ENCODE measurements at regions not wholly inside any gene's neighbourhood (a gene's known extent, or its start where the extent isn't known, plus 50 kb on each side); places are given as distances from the start of the nearest gene placed in this dataset.
"Not testable (repeated sequence)": the region's sequence is repeated elsewhere in the genome, so short reads cannot be mapped to it uniquely, and the experiment has no call there.

DNA sequence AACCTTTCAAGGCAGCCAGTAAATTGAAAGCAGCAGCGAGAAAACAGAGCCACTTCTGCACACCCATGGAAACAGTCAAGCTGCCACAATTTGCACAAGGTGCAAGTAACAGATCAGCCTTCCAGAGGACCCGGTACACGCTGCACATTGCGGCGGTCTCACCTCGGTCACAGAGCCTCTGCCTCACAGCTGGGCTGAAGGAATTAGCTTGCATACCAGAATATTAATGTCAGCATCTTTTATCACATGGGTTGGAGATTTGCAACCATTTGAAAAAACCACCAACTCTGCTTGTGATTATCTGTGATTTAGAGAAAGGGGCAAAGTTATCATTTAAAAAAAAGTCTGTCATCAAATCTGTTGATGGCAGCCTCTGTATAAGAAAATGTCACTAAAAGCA lies 330.5 kb upstream of the TCF4 start:
- no peak overlapping the region for H3K27ac Mint-ChIP-seq
- no peak for DNase-seq
- no peak overlapping the region for H3K4me3 Mint-ChIP-seq
- H3K27me3 Mint-ChIP-seq: no peaks in the 10 kb centered on the region
- H3K9me3 Mint-ChIP-seq: no peaks in the 10 kb centered on the region
- no peaks in the 10 kb centered on the region for H3K36me3 Mint-ChIP-seq (ENCODE audit: low read depth)
- ChIA-PET POLR2A (no interaction called here), CTCF (no interaction called here)
- H3K4me1 Mint-ChIP-seq: no peaks in the 10 kb centered on the region

DNA sequence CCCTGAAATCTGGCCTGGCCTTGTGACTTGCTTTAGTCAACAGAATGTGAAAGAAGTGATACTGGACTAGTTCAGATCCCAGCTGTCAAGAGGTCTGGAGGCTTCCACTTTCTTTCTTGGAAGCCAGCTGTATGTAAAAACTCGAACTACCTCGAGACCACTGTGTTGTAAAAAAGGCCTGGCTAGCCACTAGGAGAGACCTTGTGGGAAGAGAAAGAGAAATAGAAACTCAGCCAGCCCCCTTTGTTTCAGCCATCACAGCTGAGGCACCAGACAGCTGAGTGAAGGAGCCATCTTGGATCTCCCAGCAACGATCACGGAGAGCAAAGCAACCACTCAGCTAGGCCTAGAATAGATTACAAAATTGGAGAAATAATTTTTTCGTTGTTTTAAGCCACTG lies 324.9 kb upstream of the TCF4 start:
- Mint-ChIP-seq H3K27ac (no peak overlapping the region), H3K4me1 (no peaks in the 10 kb centered on the region), H3K4me3 (no peak overlapping the region), H3K36me3 (ENCODE audit: low read depth) (no peaks in the 10 kb centered on the region), H3K27me3 (no peaks in the 10 kb centered on the region), H3K9me3 (peaks cover 6% of the 10 kb centered on the region)
- ChIA-PET POLR2A (no interaction called here), CTCF (interaction anchor here (0.5 kb wide), 1 partner anchor 638 kb away, joined by 3 read pairs; no protein-coding TSS in a partner anchor)
- DNase-seq: no peak

DNA sequence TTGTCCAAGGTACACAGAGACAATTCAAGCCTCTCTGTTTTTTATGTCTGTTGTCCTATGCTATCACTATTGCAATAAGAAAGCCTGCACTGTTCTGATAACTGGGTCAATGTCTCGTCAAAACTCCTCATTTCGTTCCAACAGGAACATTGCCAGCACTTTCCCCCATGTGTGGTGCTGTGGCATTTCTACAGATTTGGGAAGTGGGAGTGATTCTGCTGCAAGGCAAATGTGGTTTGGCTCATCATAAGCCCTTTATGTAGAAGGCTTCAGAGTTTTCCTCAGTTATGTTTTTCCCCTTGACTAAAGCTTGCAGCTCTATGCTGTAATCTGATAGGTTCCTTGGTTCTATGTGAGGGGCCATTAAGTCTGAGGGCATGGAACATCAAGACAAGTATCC lies 324.1 kb upstream of the TCF4 start:
- POLR2A ChIA-PET: no interaction called here
- Mint-ChIP-seq H3K9me3 (peaks cover 6% of the 10 kb centered on the region), H3K4me3 (no peak overlapping the region), H3K4me1 (no peaks in the 10 kb centered on the region), H3K27ac (no peak overlapping the region), H3K36me3 (ENCODE audit: low read depth) (no peaks in the 10 kb centered on the region), H3K27me3 (no peaks in the 10 kb centered on the region)
- CTCF ChIA-PET: interaction anchor here (0.5 kb wide), 1 partner anchor 637 kb away, joined by 3 read pairs; no protein-coding TSS in a partner anchor
- no peak for DNase-seq

DNA sequence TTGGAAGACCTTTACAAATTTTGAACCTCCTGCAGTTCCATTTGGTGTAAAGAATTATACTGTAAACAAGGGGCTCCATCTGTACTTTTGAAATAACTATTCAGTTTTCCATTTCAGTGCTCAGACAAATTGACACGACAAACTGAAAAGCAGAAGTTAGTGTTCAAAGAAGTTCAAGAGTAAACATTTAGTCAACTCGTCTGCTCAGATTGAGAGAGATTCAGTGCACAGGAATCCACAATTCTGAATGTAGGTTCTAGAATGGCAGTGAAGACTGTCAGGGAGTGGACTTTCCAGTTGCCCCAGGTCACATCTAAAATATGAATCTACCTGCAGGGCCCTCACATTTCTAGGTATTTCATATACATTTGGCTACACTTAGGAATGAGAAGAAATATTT lies 322.3 kb upstream of the TCF4 start:
- DNase-seq: no peak
- no peak overlapping the region for H3K4me3 Mint-ChIP-seq
- no peaks in the 10 kb centered on the region for H3K4me1 Mint-ChIP-seq
- H3K36me3 Mint-ChIP-seq (ENCODE audit: low read depth): no peaks in the 10 kb centered on the region
- ChIA-PET CTCF (no interaction called here), POLR2A (no interaction called here)
- H3K9me3 Mint-ChIP-seq: peaks cover 6% of the 10 kb centered on the region
- H3K27me3 Mint-ChIP-seq: no peaks in the 10 kb centered on the region
- H3K27ac Mint-ChIP-seq: no peak overlapping the region

DNA sequence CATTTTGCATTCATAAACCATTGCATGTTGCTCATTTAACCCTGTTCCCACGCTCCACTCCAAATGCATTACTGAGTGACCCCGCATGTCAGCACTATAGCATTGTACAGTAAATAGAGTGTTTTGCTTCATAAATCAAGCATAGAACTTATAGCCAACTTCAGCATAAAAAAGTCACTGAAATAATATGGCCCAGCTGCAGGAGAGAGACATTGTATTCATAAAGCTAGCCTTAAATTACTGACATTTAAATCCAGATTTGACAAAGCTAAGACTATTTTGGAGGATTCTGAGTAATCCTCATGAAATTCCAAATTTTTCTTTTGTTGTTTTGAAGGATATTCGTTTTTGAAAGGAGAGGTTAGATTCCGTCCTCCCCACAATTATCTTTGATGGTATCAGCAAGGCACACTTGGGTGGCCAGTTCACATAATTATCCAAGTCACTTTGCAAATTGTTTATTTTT lies 320.9 kb upstream of the TCF4 start:
- Mint-ChIP-seq H3K4me1 (no peaks in the 10 kb centered on the region), H3K9me3 (peaks cover 6% of the 10 kb centered on the region), H3K4me3 (no peak overlapping the region), H3K27me3 (no peaks in the 10 kb centered on the region), H3K36me3 (ENCODE audit: low read depth) (no peaks in the 10 kb centered on the region), H3K27ac (no peak overlapping the region)
- ChIA-PET CTCF (no interaction called here), POLR2A (no interaction called here)
- DNase-seq: no peak

DNA sequence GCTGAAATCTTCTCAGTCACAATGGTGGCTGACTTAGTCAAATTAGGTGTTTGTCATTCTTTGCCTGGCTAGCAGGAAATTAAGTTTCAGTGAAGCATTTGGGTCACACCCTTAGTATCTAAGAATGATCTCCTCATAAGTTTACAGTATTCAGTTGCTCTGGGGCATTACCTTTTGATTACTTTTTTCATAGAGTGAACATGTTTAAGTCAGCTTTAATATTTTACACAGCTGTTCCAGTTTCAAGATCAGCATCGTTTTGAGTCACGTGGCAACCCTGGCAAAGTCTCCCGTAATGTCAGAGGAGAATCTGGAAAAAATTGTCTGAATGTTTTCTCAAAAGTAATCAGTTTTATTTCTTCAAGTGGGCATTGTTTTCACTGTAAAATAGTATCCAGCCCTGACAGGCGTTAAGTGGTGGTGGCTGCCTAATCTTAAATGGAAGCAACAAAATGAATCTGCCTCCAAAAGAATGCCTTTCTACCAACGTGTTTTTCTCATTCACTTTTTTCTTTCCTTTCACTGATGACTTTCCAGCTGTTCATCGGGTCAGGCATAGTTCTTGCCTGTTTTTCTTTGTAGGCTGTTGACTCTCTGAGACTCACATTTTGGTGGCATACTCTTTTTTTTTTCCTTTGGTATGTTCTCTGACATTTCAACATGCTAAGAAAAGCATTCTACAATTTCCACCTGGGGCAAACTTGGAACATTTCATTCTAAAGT lies 319.6 kb upstream of the TCF4 start:
- no peak for DNase-seq
- no peaks in the 10 kb centered on the region for H3K4me1 Mint-ChIP-seq
- H3K9me3 Mint-ChIP-seq: peaks cover 6% of the 10 kb centered on the region
- H3K27ac Mint-ChIP-seq: no peak overlapping the region
- CTCF ChIA-PET: no interaction called here
- no peak overlapping the region for H3K4me3 Mint-ChIP-seq
- H3K36me3 Mint-ChIP-seq (ENCODE audit: low read depth): no peaks in the 10 kb centered on the region
- H3K27me3 Mint-ChIP-seq: no peaks in the 10 kb centered on the region
- POLR2A ChIA-PET: no interaction called here

DNA sequence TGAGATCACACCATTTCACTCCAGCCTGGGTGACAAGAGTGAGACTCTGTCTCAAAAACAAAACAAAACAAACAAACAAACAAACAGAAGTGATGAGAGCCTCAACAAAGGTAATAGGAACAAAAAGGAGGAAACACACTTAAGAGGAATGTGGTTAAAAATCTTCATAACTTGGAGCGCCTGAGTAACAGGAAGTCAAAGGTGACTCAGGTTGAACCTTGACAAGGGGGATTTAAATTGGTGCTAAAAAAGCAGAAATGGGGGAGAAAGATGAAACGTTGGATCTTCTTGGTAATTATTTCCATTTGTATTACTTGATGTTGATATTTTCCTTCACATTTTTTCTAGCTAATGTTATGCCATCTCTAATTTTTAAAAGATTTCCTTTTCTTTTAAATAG lies 318.5 kb upstream of the TCF4 start:
- POLR2A ChIA-PET: no interaction called here

DNA sequence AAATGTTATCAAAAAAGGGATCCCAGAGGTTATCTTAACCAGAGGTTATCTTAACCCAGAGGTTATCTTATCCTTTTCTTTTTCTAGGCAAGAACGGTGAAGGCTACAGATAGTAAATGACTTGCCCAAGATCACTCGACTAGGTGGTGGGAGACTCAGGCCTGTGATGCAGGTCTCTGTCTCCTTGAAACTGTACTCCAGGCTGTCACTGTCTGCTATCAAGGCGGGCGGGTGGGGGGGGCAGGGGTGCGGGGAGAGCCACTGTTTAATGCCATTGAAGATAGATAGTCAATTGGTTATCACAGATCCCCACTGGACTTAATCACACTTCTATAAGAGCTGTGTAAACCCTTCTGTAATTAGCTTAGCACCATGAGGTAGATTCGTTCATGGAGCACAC lies 315.9 kb upstream of the TCF4 start:
- H3K9me3 Mint-ChIP-seq: no peaks in the 10 kb centered on the region
- H3K4me3 Mint-ChIP-seq: no peak overlapping the region
- no peak overlapping the region for H3K27ac Mint-ChIP-seq
- CTCF ChIA-PET: no interaction called here
- POLR2A ChIA-PET: no interaction called here
- H3K27me3 Mint-ChIP-seq: no peaks in the 10 kb centered on the region
- DNase-seq: no peak
- H3K36me3 Mint-ChIP-seq (ENCODE audit: low read depth): no peaks in the 10 kb centered on the region
- no peaks in the 10 kb centered on the region for H3K4me1 Mint-ChIP-seq

More for the DNA sequence above, 318.5 kb upstream of the TCF4 start:
- peaks cover 3% of the 10 kb centered on the region for H3K9me3 Mint-ChIP-seq
- H3K36me3 Mint-ChIP-seq (ENCODE audit: low read depth): no peaks in the 10 kb centered on the region
- no peak for DNase-seq
- no peaks in the 10 kb centered on the region for H3K27me3 Mint-ChIP-seq
- H3K4me3 Mint-ChIP-seq: no peak overlapping the region
- H3K27ac Mint-ChIP-seq: no peak overlapping the region
- H3K4me1 Mint-ChIP-seq: no peaks in the 10 kb centered on the region
- CTCF ChIA-PET: no interaction called here

DNA sequence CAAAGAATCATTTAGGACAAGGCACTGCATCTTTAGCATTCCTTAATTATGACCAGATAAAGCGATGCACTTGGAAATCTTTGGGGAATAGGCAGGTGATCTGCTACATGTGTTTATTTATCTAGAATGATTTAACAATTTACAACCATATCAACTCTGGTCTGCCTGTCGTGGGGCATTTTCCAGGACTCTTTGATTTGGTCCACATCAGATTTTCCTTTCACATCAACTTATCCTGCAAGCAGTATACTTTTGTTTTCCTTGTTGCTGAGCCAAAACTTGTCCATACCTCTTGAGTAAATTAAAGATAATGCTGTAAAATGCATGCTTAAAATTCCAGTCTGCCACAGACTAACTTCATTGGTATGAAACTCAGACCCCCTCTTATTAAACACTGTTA lies 312.4 kb upstream of the TCF4 start:
- no peaks in the 10 kb centered on the region for H3K27me3 Mint-ChIP-seq
- H3K27ac Mint-ChIP-seq: no peak overlapping the region
- H3K4me3 Mint-ChIP-seq: no peak overlapping the region
- H3K36me3 Mint-ChIP-seq (ENCODE audit: low read depth): no peaks in the 10 kb centered on the region
- POLR2A ChIA-PET: no interaction called here
- CTCF ChIA-PET: no interaction called here
- no peak for DNase-seq
- H3K9me3 Mint-ChIP-seq: no peaks in the 10 kb centered on the region
- no peaks in the 10 kb centered on the region for H3K4me1 Mint-ChIP-seq

DNA sequence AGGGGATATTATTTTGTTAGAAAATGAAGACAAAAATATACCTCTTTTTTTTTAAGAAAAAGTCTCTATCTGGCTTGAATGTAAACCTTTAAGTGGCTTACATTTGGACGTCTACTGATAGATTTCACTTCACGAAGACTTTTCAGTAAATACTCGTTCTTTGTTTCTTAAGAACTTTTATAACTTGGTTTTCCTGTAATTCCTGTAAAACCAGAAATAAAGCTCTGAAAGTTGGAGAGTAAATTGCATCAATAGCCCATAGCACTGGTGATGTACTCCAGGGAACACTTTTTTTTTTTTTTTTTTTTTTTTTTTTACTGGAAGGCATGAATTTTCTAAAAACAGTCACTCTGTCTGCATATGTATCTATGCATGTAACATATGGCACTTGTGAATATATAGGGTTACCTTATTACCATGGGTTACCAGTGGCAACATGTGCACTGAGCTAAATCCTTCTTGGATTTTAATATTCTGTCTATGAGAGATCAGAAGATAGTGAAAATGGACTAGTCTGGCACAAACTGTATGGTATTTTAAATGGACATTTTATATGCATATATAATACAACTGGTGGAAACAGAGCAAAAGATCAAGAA lies 309.2 kb upstream of the TCF4 start:
- H3K27me3 Mint-ChIP-seq: no peaks in the 10 kb centered on the region
- no peak for DNase-seq
- ChIA-PET CTCF (no interaction called here), POLR2A (no interaction called here)
- H3K9me3 Mint-ChIP-seq: peaks cover 3% of the 10 kb centered on the region
- no peaks in the 10 kb centered on the region for H3K4me1 Mint-ChIP-seq
- H3K4me3 Mint-ChIP-seq: no peak overlapping the region
- no peak overlapping the region for H3K27ac Mint-ChIP-seq
- H3K36me3 Mint-ChIP-seq (ENCODE audit: low read depth): no peaks in the 10 kb centered on the region

DNA sequence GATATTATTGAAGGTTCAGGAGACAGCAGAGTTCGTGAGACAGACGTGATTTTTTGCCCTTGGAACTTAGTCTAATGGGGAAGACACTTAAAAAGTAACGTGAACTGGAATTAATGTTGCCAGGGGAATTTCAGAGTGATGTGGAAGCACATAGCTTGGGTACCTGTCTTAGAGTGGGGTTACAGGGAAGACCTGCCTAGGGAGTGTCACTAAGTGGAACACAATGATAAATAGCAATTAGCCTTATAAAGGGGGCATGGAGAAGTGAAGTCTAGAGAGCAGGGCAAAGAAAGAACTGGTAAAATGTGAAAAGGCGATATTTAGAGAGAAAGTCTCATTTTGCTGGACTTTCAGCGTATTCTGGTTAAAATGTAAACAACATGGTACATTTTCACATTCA lies 306.0 kb upstream of the TCF4 start:
- CTCF ChIA-PET: no interaction called here
- no peak for DNase-seq
- peaks cover 3% of the 10 kb centered on the region for H3K9me3 Mint-ChIP-seq
- no peak overlapping the region for H3K27ac Mint-ChIP-seq
- no peaks in the 10 kb centered on the region for H3K27me3 Mint-ChIP-seq
- H3K4me3 Mint-ChIP-seq: no peak overlapping the region
- no peaks in the 10 kb centered on the region for H3K36me3 Mint-ChIP-seq (ENCODE audit: low read depth)
- no peaks in the 10 kb centered on the region for H3K4me1 Mint-ChIP-seq
- POLR2A ChIA-PET: no interaction called here

DNA sequence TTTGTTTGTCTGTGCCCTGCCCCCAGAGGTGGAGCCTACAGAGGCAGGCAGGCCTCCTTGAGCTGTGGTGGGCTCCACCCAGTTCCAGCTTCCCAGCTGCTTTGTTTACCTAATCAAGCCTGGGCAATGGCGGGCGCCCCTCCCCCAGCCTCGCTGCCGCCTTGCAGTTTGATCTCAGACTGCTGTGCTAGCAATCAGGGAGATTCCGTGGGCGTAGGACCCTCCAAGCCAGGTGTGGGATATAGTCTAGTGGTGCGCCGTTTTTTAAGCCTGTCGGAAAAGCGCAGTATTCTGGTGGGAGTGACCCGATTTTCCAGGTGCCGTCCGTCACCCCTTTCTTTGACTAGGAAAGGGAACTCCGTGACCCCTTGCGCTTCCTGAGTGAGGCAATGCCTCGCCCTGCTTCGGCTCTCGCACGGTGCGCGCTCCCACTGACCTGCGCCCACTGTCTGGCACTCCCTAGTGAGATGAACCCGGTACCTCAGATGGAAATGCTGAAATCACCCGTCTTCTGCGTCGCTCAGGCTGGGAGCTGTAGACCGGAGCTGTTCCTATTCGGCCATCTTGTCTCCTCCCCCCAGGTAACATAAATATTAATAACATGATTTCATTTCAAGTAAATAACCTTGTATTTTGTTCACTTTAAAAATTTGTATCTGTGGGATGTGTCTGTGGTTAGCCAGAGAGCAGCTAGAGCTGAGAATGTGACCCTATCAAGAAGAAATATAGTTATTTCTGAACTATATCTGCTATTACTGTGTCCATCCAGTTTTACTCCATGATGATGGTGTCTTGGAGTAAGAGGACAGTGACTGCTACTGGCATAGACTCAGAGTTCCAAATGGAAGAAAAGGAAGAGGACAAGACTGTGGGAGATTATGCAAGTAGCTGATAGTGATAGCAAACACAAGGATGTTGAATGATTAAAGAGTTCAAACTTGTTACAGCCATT lies 305.1 kb upstream of the TCF4 start:
- DNase-seq; CTCF ChIA-PET; H3K27ac Mint-ChIP-seq; H3K27me3 Mint-ChIP-seq; H3K4me3 Mint-ChIP-seq; H3K36me3 Mint-ChIP-seq (ENCODE audit: low read depth); H3K4me1 Mint-ChIP-seq; H3K9me3 Mint-ChIP-seq; POLR2A ChIA-PET: not testable (repeated sequence)

DNA sequence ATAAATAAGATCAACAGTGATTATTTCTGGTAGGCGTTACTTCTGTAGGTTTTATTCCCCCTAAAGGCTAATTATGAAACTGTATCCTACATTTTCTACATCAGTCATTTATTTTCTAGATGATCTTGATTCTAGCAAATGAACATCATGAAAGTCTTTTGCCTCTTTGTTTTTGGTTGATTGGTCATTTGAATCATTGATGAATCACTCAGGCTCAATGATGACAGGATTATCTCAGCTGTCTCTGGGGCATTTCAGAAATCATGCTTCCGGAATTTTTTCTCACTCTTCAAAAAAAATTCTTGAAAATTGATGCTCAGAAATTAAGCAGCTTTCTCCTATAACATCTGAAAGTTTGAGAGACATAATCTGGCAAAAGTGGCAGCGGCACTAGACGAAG lies 298.9 kb upstream of the TCF4 start:
- Mint-ChIP-seq H3K27ac (no peak overlapping the region), H3K36me3 (ENCODE audit: low read depth) (no peaks in the 10 kb centered on the region), H3K4me3 (no peak overlapping the region), H3K4me1 (no peaks in the 10 kb centered on the region), H3K9me3 (no peaks in the 10 kb centered on the region), H3K27me3 (no peaks in the 10 kb centered on the region)
- no peak for DNase-seq
- ChIA-PET POLR2A (no interaction called here), CTCF (no interaction called here)
